HepG2 (cell line): ENCODE measurements at regions not wholly inside any gene's neighbourhood (a gene's known extent, or its start where the extent isn't known, plus 50 kb on each side); places are given as distances from the start of the nearest gene placed in this dataset.

Source experiments
- ELF4 ChIP-seq: sonication (generic); formaldehyde crosslinking; IDR thresholded peaks from 2 replicates; pipeline ENCODE4 v1.5.0; 2020; ENCODE audit warnings: missing genetic modification reagents, mild to moderate bottlenecking, moderate library complexity, borderline replicate concordance
- GTF2F1 ChIP-seq: fragments of 150-350 bp; IDR thresholded peaks from 2 replicates; pipeline ENCODE4 v1.6.1; 2014; ENCODE audit warnings: low read length
- HIC2 ChIP-seq: sonication (generic); formaldehyde crosslinking; IDR thresholded peaks from 2 replicates; pipeline ENCODE4 v1.9.0; 2022; ENCODE audit warnings: low read depth, missing genetic modification reagents
- IRF2 ChIP-seq: IDR thresholded peaks from 2 replicates; pipeline ENCODE4 v1.6.1; 2018; ENCODE audit warnings: missing genetic modification reagents, missing compliant biosample characterization
- LCORL ChIP-seq, 2 experiments: fragments of 450-650 bp in 1 of 2; sonication (generic) in 1 of 2; formaldehyde crosslinking in 1 of 2; IDR thresholded peaks; 2 replicates each; pipeline versions ENCODE4 v1.5.0 to v1.6.1; 2017 to 2020; ENCODE audit warnings: antibody characterized with exemption in 1 of 2, missing genetic modification reagents in 1 of 2
- MBNL3 ChIP-seq: fragments of 250-450 bp; sonication (Bioruptor Pico); conservative IDR thresholded peaks from 2 replicates; pipeline ENCODE4 v1.8.0; 2022; ENCODE audit warnings: mild to moderate bottlenecking, inconsistent platforms
- NR2F1 ChIP-seq, 2 experiments: fragments of 450-650 bp in 1 of 2; formaldehyde crosslinking in 1 of 2; IDR thresholded peaks; 2 replicates each; pipeline versions ENCODE4 v1.5.0 to v1.6.1; 2016 to 2020; ENCODE audit warnings: mild to moderate bottlenecking in 1 of 2, missing compliant biosample characterization in 1 of 2, missing genetic modification reagents in 1 of 2, moderate library complexity in 1 of 2
- PPARG ChIP-seq: conservative IDR thresholded peaks from 2 replicates; pipeline ENCODE4 v1.6.1; 2016; ENCODE audit warnings: missing biosample characterization, missing genetic modification reagents
- REPIN1 ChIP-seq: sonication (generic); formaldehyde crosslinking; IDR thresholded peaks from 2 replicates; pipeline ENCODE4 v1.8.0; 2022; ENCODE audit warnings: missing genetic modification reagents, low read depth, mild to moderate bottlenecking, borderline replicate concordance
- RXRA ChIP-seq: sonication (generic); formaldehyde crosslinking; IDR thresholded peaks from 2 replicates; pipeline ENCODE4 v1.5.1; 2020; ENCODE audit warnings: missing genetic modification reagents
- SIX4 ChIP-seq: sonication (generic); formaldehyde crosslinking; IDR thresholded peaks from 2 replicates; pipeline ENCODE4 v1.4.0; 2020; ENCODE audit warnings: missing genetic modification reagents
- SPEN ChIP-seq: sonication (generic); formaldehyde crosslinking; IDR thresholded peaks from 2 replicates; pipeline ENCODE4 v1.5.1; 2020; ENCODE audit warnings: low read depth, mild to moderate bottlenecking, missing genetic modification reagents
- YEATS4 ChIP-seq: sonication (generic); formaldehyde crosslinking; IDR thresholded peaks from 2 replicates; pipeline ENCODE4 v1.4.0; 2020; ENCODE audit warnings: missing genetic modification reagents, borderline replicate concordance
- ZBTB44 ChIP-seq: sonication (generic); formaldehyde crosslinking; IDR thresholded peaks from 2 replicates; pipeline ENCODE4 v1.4.0; 2020; ENCODE audit warnings: missing genetic modification reagents
- ZFP91 ChIP-seq: sonication (generic); formaldehyde crosslinking; IDR thresholded peaks from 2 replicates; pipeline ENCODE4 v1.9.0; 2022; ENCODE audit warnings: missing genetic modification reagents, mild to moderate bottlenecking, borderline replicate concordance
- ZNF639 ChIP-seq: conservative IDR thresholded peaks from 2 replicates; pipeline ENCODE4 v1.6.1; 2018; ENCODE audit warnings: missing genetic modification reagents
- ZNF770 ChIP-seq: sonication (generic); formaldehyde crosslinking; IDR thresholded peaks from 2 replicates; pipeline ENCODE4 v1.5.0; 2020; ENCODE audit warnings: mild to moderate bottlenecking, missing genetic modification reagents
- ZNF850 ChIP-seq: sonication (generic); formaldehyde crosslinking; conservative IDR thresholded peaks from 2 replicates; pipeline ENCODE4 v1.9.0; 2021; ENCODE audit warnings: mild to moderate bottlenecking, missing genetic modification reagents
- ZZZ3 ChIP-seq: sonication (generic); formaldehyde crosslinking; IDR thresholded peaks from 2 replicates; pipeline ENCODE4 v1.4.0; 2020; ENCODE audit warnings: missing genetic modification reagents, mild to moderate bottlenecking, borderline replicate concordance

- TF ChIP-seq PPARG (CRISPR knock-in tag): peak; percentile 28; the same call in 1 of the 2 replicates
- peak; percentile 20; the same call in 1 of the 2 replicates for TF ChIP-seq HIC2 (CRISPR knock-in tag)
- TF ChIP-seq MBNL3 (CRISPR knock-in tag): no peak
- TF ChIP-seq ZNF639: no peak
- TF ChIP-seq LCORL (IDR thresholded peaks at IDR 0.05): peak; percentile 45; the same call in 1 of the 2 replicates
- peak; percentile 96 for TF ChIP-seq LCORL (CRISPR knock-in tag; IDR thresholded peaks at IDR 0.05)
- 0 out of 2 replicates have a peak, but pooled peaks have one; percentile 61 for TF ChIP-seq IRF2
- peak; percentile 60; the same call in 1 of the 2 replicates for TF ChIP-seq SPEN (CRISPR knock-in tag)
- TF ChIP-seq ZNF770: peak; percentile 96
- TF ChIP-seq NR2F1 (CRISPR knock-in tag; IDR thresholded peaks at IDR 0.05): peak; percentile 82 to 83
- TF ChIP-seq ZBTB44 (CRISPR knock-in tag): no peak
- 0 out of 2 replicates have a peak, but pooled peaks have one; percentile 33 for TF ChIP-seq ELF4 (CRISPR knock-in tag)
- peak; percentile 65 for TF ChIP-seq YEATS4 (CRISPR knock-in tag)
- no peak for TF ChIP-seq ZZZ3 (CRISPR knock-in tag)
- TF ChIP-seq ZNF850 (CRISPR knock-in tag): no peak
- peak; percentile 66 for TF ChIP-seq RXRA (CRISPR knock-in tag)
- TF ChIP-seq ZFP91 (CRISPR knock-in tag): 0 out of 2 replicates have a peak, but pooled peaks have one; percentile 43
- TF ChIP-seq SIX4 (CRISPR knock-in tag): no peak; the same call in 1 of the 2 replicates
- TF ChIP-seq REPIN1 (CRISPR knock-in tag): 0 out of 2 replicates have a peak, but pooled peaks have one; percentile 16
- TF ChIP-seq GTF2F1: no peak
Measured at GRCh38 chr13:30845297-30846214, 60.5 kb upstream of the MEDAG start (continued).
